ENCODE measurements at regions not wholly inside any gene's neighbourhood (a gene's known extent, or its start where the extent isn't known, plus 50 kb on each side); places are given as distances from the start of the nearest gene placed in this dataset.
"Not testable (repeated sequence)": the region's sequence is repeated elsewhere in the genome, so short reads cannot be mapped to it uniquely, and the experiment has no call there.

- no peaks in the 10 kb centered on the region for H3K4me1 ChIP-seq (ENCODE audit: control insufficient read depth, insufficient read depth, low read length)
- DNase-seq (ENCODE audit: low read depth), result no peak
- H3K4me3 ChIP-seq (ENCODE audit: low read length), result no peak overlapping the region
- H3K36me3 ChIP-seq (ENCODE audit: control insufficient read depth, insufficient read depth, low read length, severe bottlenecking), result no peaks in the 10 kb centered on the region
- H3K9ac ChIP-seq (ENCODE audit: low read length), result no peak overlapping the region
- no peaks in the 10 kb centered on the region for H3K27me3 ChIP-seq (replicated peaks; ENCODE audit: control insufficient read depth, insufficient read depth, low read length)
- H3K9me3 ChIP-seq (ENCODE audit: control insufficient read depth, low read length), result no peaks in the 10 kb centered on the region
Measured at GRCh38 chr1:200496937-200497336, 87.1 kb upstream of the ZNF281 start.

GRCh38 chr1:200495901-200496300 is 86.1 kb upstream of the ZNF281 start:
- no peak overlapping the region for H3K4me3 ChIP-seq (ENCODE audit: low read length)

GRCh38 chr1:200493344-200493743 is 83.5 kb upstream of the ZNF281 start:
- DNase-seq (ENCODE audit: low read depth), result no peak
- Histone ChIP-seq H3K4me1 (ENCODE audit: control insufficient read depth, insufficient read depth, low read length) (peaks cover 2% of the 10 kb centered on the region), H3K4me3 (ENCODE audit: low read length) (no peak overlapping the region), H3K9ac (ENCODE audit: low read length) (no peak overlapping the region), H3K36me3 (ENCODE audit: control insufficient read depth, insufficient read depth, low read length, severe bottlenecking) (no peaks in the 10 kb centered on the region), H3K27me3 (replicated peaks; ENCODE audit: control insufficient read depth, insufficient read depth, low read length) (no peaks in the 10 kb centered on the region), H3K9me3 (ENCODE audit: control insufficient read depth, low read length) (no peaks in the 10 kb centered on the region)

More at GRCh38 chr1:200495901-200496300, 86.1 kb upstream of the ZNF281 start:
- no peak overlapping the region for H3K9ac ChIP-seq (ENCODE audit: low read length)
- no peak for DNase-seq (ENCODE audit: low read depth)
- H3K27me3 ChIP-seq (replicated peaks; ENCODE audit: control insufficient read depth, insufficient read depth, low read length), result no peaks in the 10 kb centered on the region
- no peaks in the 10 kb centered on the region for H3K36me3 ChIP-seq (ENCODE audit: control insufficient read depth, insufficient read depth, low read length, severe bottlenecking)
- no peaks in the 10 kb centered on the region for H3K4me1 ChIP-seq (ENCODE audit: control insufficient read depth, insufficient read depth, low read length)
- H3K9me3 ChIP-seq (ENCODE audit: control insufficient read depth, low read length), result no peaks in the 10 kb centered on the region

GRCh38 chr1:200491103-200491502 is 81.3 kb upstream of the ZNF281 start:
- no peak overlapping the region for H3K9ac ChIP-seq (ENCODE audit: low read length)
- DNase-seq (ENCODE audit: low read depth), result no peak

GRCh38 chr1:200490183-200490582 is 80.3 kb upstream of the ZNF281 start:
- Histone ChIP-seq H3K9me3 (ENCODE audit: control insufficient read depth, low read length) (no peaks in the 10 kb centered on the region), H3K4me1 (ENCODE audit: control insufficient read depth, insufficient read depth, low read length) (peaks cover 3% of the 10 kb centered on the region), H3K9ac (ENCODE audit: low read length) (no peak overlapping the region), H3K4me3 (ENCODE audit: low read length) (no peak overlapping the region), H3K36me3 (ENCODE audit: control insufficient read depth, insufficient read depth, low read length, severe bottlenecking) (no peaks in the 10 kb centered on the region), H3K27me3 (replicated peaks; ENCODE audit: control insufficient read depth, insufficient read depth, low read length) (no peaks in the 10 kb centered on the region)
- no peak for DNase-seq (ENCODE audit: low read depth)

More at GRCh38 chr1:200491103-200491502, 81.3 kb upstream of the ZNF281 start:
- H3K36me3 ChIP-seq (ENCODE audit: control insufficient read depth, insufficient read depth, low read length, severe bottlenecking), result no peaks in the 10 kb centered on the region
- H3K4me1 ChIP-seq (ENCODE audit: control insufficient read depth, insufficient read depth, low read length), result peaks cover 3% of the 10 kb centered on the region
- no peaks in the 10 kb centered on the region for H3K27me3 ChIP-seq (replicated peaks; ENCODE audit: control insufficient read depth, insufficient read depth, low read length)
- no peak overlapping the region for H3K4me3 ChIP-seq (ENCODE audit: low read length)
- H3K9me3 ChIP-seq (ENCODE audit: control insufficient read depth, low read length), result no peaks in the 10 kb centered on the region

- H3K4me1 ChIP-seq (ENCODE audit: control insufficient read depth, insufficient read depth, low read length), result peaks cover 9% of the 10 kb centered on the region
- DNase-seq (ENCODE audit: low read depth), result peak; percentile 92
Measured at GRCh38 chr1:200488375-200489165, 78.7 kb upstream of the ZNF281 start.

GRCh38 chr1:200487650-200488049 is 77.8 kb upstream of the ZNF281 start:
- DNase-seq (ENCODE audit: low read depth), result no peak
- no peaks in the 10 kb centered on the region for H3K27me3 ChIP-seq (replicated peaks; ENCODE audit: control insufficient read depth, insufficient read depth, low read length)
- no peak overlapping the region for H3K4me3 ChIP-seq (ENCODE audit: low read length)
- H3K4me1 ChIP-seq (ENCODE audit: control insufficient read depth, insufficient read depth, low read length), result peaks cover 14% of the 10 kb centered on the region
- H3K36me3 ChIP-seq (ENCODE audit: control insufficient read depth, insufficient read depth, low read length, severe bottlenecking), result no peaks in the 10 kb centered on the region
- H3K9ac ChIP-seq (ENCODE audit: low read length), result no peak overlapping the region
- H3K9me3 ChIP-seq (ENCODE audit: control insufficient read depth, low read length), result no peaks in the 10 kb centered on the region

More at GRCh38 chr1:200488375-200489165, 78.7 kb upstream of the ZNF281 start:
- Histone ChIP-seq H3K36me3 (ENCODE audit: control insufficient read depth, insufficient read depth, low read length, severe bottlenecking) (no peaks in the 10 kb centered on the region), H3K9ac (ENCODE audit: low read length) (peak overlapping the region; percentile 47), H3K9me3 (ENCODE audit: control insufficient read depth, low read length) (no peaks in the 10 kb centered on the region), H3K27me3 (replicated peaks; ENCODE audit: control insufficient read depth, insufficient read depth, low read length) (no peaks in the 10 kb centered on the region), H3K4me3 (ENCODE audit: low read length) (no peak overlapping the region)

- Histone ChIP-seq H3K27me3 (replicated peaks; ENCODE audit: control insufficient read depth, insufficient read depth, low read length) (no peaks in the 10 kb centered on the region), H3K9me3 (ENCODE audit: control insufficient read depth, low read length) (no peaks in the 10 kb centered on the region), H3K36me3 (ENCODE audit: control insufficient read depth, insufficient read depth, low read length, severe bottlenecking) (no peaks in the 10 kb centered on the region), H3K4me1 (ENCODE audit: control insufficient read depth, insufficient read depth, low read length) (peaks cover 14% of the 10 kb centered on the region), H3K4me3 (ENCODE audit: low read length) (no peak overlapping the region), H3K9ac (ENCODE audit: low read length) (no peak overlapping the region)
- no peak for DNase-seq (ENCODE audit: low read depth)
Measured at GRCh38 chr1:200486634-200487033, 76.8 kb upstream of the ZNF281 start.

GRCh38 chr1:200484438-200484946 is 74.7 kb upstream of the ZNF281 start:
- not testable (repeated sequence) for H3K36me3 ChIP-seq (ENCODE audit: control insufficient read depth, insufficient read depth, low read length, severe bottlenecking); H3K9ac ChIP-seq (ENCODE audit: low read length); DNase-seq (ENCODE audit: low read depth); H3K4me3 ChIP-seq (ENCODE audit: low read length); H3K27me3 ChIP-seq (replicated peaks; ENCODE audit: control insufficient read depth, insufficient read depth, low read length); H3K9me3 ChIP-seq (ENCODE audit: control insufficient read depth, low read length)
- H3K4me1 ChIP-seq (ENCODE audit: control insufficient read depth, insufficient read depth, low read length), result peaks cover 14% of the 10 kb centered on the region

- DNase-seq (ENCODE audit: low read depth), result peak; percentile 83
- Histone ChIP-seq H3K4me3 (ENCODE audit: low read length) (peak overlapping the region; percentile 49), H3K9me3 (ENCODE audit: control insufficient read depth, low read length) (no peaks in the 10 kb centered on the region), H3K36me3 (ENCODE audit: control insufficient read depth, insufficient read depth, low read length, severe bottlenecking) (no peaks in the 10 kb centered on the region), H3K27me3 (replicated peaks; ENCODE audit: control insufficient read depth, insufficient read depth, low read length) (no peaks in the 10 kb centered on the region), H3K9ac (ENCODE audit: low read length) (peak overlapping the region; percentile 43), H3K4me1 (ENCODE audit: control insufficient read depth, insufficient read depth, low read length) (peaks cover 14% of the 10 kb centered on the region)
Measured at GRCh38 chr1:200483491-200484143, 73.8 kb upstream of the ZNF281 start.

- Histone ChIP-seq H3K9me3 (ENCODE audit: control insufficient read depth, low read length) (no peaks in the 10 kb centered on the region), H3K4me1 (ENCODE audit: control insufficient read depth, insufficient read depth, low read length) (peaks cover 11% of the 10 kb centered on the region), H3K27me3 (replicated peaks; ENCODE audit: control insufficient read depth, insufficient read depth, low read length) (no peaks in the 10 kb centered on the region), H3K9ac (ENCODE audit: low read length) (no peak overlapping the region), H3K4me3 (ENCODE audit: low read length) (no peak overlapping the region), H3K36me3 (ENCODE audit: control insufficient read depth, insufficient read depth, low read length, severe bottlenecking) (no peaks in the 10 kb centered on the region)
- no peak for DNase-seq (ENCODE audit: low read depth)
Measured at GRCh38 chr1:200480964-200481363, 71.1 kb upstream of the ZNF281 start.

All from adipocyte (in vitro differentiated cells).